Hepatocyte (in vitro differentiated cells): ENCODE measurements at regions not wholly inside any gene's neighbourhood (a gene's known extent, or its start where the extent isn't known, plus 50 kb on each side); places are given as distances from the start of the nearest gene placed in this dataset.
"Not testable (repeated sequence)": the region's sequence is repeated elsewhere in the genome, so short reads cannot be mapped to it uniquely, and the experiment has no call there.

Experiments
- DNase-seq: peaks from one replicate; pipeline ENCODE4 v3.0.0-alpha.2; 2016; ENCODE audit warnings: low spot score
- H2AFZ ChIP-seq: fragments of 200-600 bp; sonication (generic); 2 replicates; pipeline ENCODE4 v1.6.0; 2016; ENCODE audit warnings: antibody characterized with exemption, mild to moderate bottlenecking
- H3K27ac ChIP-seq: fragments of 200-600 bp; sonication (generic); 2 replicates; pipeline ENCODE4 v1.5.1; 2016; ENCODE audit warnings: mild to moderate bottlenecking
- H3K27me3 ChIP-seq: fragments of 200-600 bp; sonication (generic); 2 replicates; pipeline ENCODE4 v1.6.1; 2016
- H3K36me3 ChIP-seq: fragments of 200-600 bp; sonication (generic); replicated peaks from 2 replicates; pipeline ENCODE4 v1.5.1; 2016; ENCODE audit warnings: low read depth; ENCODE audit not compliant: insufficient read depth
- H3K4me1 ChIP-seq: fragments of 200-600 bp; sonication (generic); 2 replicates; pipeline ENCODE4 v1.5.1; 2016; ENCODE audit warnings: mild to moderate bottlenecking, moderate library complexity; ENCODE audit not compliant: insufficient read depth
- H3K4me2 ChIP-seq: fragments of 200-600 bp; sonication (generic); 2 replicates; pipeline ENCODE4 v1.6.0; 2016
- H3K4me3 ChIP-seq: fragments of 200-600 bp; sonication (generic); 2 replicates; pipeline ENCODE4 v1.5.1; 2016; ENCODE audit warnings: mild to moderate bottlenecking
- H3K79me2 ChIP-seq: fragments of 200-600 bp; sonication (generic); 2 replicates; pipeline ENCODE4 v1.6.0; 2017; ENCODE audit warnings: mild to moderate bottlenecking
- H3K9me2 ChIP-seq: fragments of 200-600 bp; sonication (generic); replicated peaks from 2 replicates; pipeline ENCODE4 v1.6.0; 2017; ENCODE audit warnings: mild to moderate bottlenecking; ENCODE audit not compliant: insufficient read depth
- H3K9me3 ChIP-seq: fragments of 200-600 bp; sonication (generic); 2 replicates; pipeline ENCODE4 v1.5.1; 2016; ENCODE audit warnings: low read depth, mild to moderate bottlenecking
- H4K20me1 ChIP-seq: fragments of 200-600 bp; sonication (generic); 2 replicates; pipeline ENCODE4 v1.6.0; 2016; ENCODE audit warnings: mild to moderate bottlenecking; ENCODE audit not compliant: insufficient read depth, poor library complexity, severe bottlenecking
- EZH2 ChIP-seq: fragments of 200-600 bp; sonication (generic); IDR thresholded peaks from 2 replicates; pipeline ENCODE4 v1.6.1; 2016; ENCODE audit warnings: antibody characterized with exemption, mild to moderate bottlenecking, borderline replicate concordance
- EZH2phosphoT487 ChIP-seq: fragments of 200-600 bp; sonication (generic); IDR thresholded peaks from one replicate; pipeline ENCODE4 v1.6.1; 2018; ENCODE audit warnings: antibody characterized with exemption, mild to moderate bottlenecking, low read depth, moderate library complexity; ENCODE audit not compliant: unreplicated experiment, severe bottlenecking
- WGBS: methylation state at CpG from one replicate; pipeline ENCODE4 v1.1.6; 2016; ENCODE audit warnings: low lambda C conversion rate; ENCODE audit errors: missing lambda C conversion rate; 5-methylcytosine and 5-hydroxymethylcytosine counted together
- TF ChIP-seq, protein P1 (sequence below): fragments of 200-600 bp; sonication (generic); IDR thresholded peaks from 2 replicates; pipeline ENCODE4 v1.5.1; 2016; ENCODE audit warnings: antibody characterized with exemption, mild to moderate bottlenecking; ENCODE audit not compliant: poor library complexity

DNA sequence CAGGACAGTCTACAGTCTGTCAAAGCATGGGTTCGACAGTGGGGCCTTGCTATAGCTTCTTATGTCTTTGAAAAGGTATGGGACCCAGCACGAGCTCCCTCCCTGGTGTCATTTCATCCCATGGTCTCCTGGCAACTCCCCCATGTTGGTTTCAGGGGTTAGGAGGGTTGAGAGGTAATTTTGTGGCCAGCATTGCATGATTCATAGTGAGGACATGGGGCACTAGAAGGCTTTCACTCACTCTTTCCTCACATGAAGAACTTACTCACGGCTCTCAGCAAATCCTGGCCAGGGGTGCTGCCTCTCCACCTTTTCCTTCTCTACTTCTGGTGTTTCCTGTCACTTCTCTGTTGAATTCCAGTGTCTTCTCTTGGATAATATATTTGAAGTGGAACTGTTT, 134.7 kb upstream of the TNPO1 start:
- Histone ChIP-seq H3K4me1 (no peaks in the 10 kb centered on the region), H2AFZ (no peak overlapping the region), H4K20me1 (no peaks in the 10 kb centered on the region), H3K27me3 (no peaks in the 10 kb centered on the region), H3K36me3 (no peaks in the 10 kb centered on the region), H3K27ac (no peak overlapping the region), H3K79me2 (no peaks in the 10 kb centered on the region), H3K9me3 (no peaks in the 10 kb centered on the region), H3K9me2 (no peaks in the 10 kb centered on the region), H3K4me2 (no peak overlapping the region), H3K4me3 (no peak overlapping the region)
- TF ChIP-seq EZH2 = no peak
- TF ChIP-seq, protein P1, sequence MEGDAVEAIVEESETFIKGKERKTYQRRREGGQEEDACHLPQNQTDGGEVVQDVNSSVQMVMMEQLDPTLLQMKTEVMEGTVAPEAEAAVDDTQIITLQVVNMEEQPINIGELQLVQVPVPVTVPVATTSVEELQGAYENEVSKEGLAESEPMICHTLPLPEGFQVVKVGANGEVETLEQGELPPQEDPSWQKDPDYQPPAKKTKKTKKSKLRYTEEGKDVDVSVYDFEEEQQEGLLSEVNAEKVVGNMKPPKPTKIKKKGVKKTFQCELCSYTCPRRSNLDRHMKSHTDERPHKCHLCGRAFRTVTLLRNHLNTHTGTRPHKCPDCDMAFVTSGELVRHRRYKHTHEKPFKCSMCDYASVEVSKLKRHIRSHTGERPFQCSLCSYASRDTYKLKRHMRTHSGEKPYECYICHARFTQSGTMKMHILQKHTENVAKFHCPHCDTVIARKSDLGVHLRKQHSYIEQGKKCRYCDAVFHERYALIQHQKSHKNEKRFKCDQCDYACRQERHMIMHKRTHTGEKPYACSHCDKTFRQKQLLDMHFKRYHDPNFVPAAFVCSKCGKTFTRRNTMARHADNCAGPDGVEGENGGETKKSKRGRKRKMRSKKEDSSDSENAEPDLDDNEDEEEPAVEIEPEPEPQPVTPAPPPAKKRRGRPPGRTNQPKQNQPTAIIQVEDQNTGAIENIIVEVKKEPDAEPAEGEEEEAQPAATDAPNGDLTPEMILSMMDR = no peak
- no peak for TF ChIP-seq EZH2phosphoT487
- WGBS = 84% methylated on average over 3 of the region's 3 CpGs
- DNase-seq = no peak

DNA sequence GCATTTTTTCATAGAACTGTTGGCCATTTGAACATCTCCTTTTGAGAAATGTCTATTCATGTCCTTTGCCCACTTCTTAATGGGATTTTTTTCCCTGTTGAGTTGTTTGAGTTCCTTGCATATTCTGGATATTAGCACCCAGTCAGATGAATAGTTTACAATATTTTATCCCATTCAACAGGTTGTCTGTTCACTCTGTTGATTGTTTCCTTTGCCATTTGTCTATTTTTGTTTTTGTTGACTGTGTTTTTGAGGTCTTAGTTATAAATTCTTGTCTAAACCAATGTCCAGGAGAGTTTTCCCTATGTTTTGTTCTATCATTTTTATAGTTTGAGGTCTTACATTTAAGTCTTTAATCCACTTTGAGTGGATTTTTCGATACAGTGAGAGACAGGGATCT, 139.0 kb upstream of the TNPO1 start:
- Histone ChIP-seq H3K9me3 (no peaks in the 10 kb centered on the region), H3K36me3 (no peaks in the 10 kb centered on the region), H3K79me2 (no peaks in the 10 kb centered on the region), H3K4me2 (no peak overlapping the region), H3K9me2 (no peaks in the 10 kb centered on the region), H2AFZ (no peak overlapping the region), H3K27ac (no peak overlapping the region), H4K20me1 (no peaks in the 10 kb centered on the region), H3K27me3 (no peaks in the 10 kb centered on the region), H3K4me3 (no peak overlapping the region), H3K4me1 (no peaks in the 10 kb centered on the region)
- WGBS = 74% methylated on average over 1 of the region's 1 CpG
- DNase-seq = no peak
- TF ChIP-seq EZH2 (no peak), EZH2phosphoT487 (no peak)
- TF ChIP-seq, protein P1 = no peak

DNA sequence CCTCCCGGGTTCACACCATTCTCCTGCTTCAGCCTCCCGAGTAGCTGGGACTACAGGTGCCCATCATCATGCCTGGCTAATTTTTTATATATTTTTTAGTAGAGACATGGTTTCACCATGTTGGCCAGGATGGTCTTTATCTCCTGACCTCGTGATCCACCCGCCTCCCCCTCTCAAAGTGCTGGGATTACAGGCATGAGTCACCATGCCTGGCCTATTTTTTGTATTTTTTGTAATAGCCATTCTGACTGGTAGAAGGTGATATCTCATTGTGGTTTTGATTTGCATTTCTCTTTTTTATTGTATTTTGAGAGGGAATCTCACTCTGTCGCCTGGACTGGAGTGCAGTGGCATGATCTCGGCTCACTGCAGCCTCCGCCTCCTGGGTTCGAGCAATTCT, 139.6 kb upstream of the TNPO1 start:
- H4K20me1 ChIP-seq = not testable (repeated sequence)

DNA sequence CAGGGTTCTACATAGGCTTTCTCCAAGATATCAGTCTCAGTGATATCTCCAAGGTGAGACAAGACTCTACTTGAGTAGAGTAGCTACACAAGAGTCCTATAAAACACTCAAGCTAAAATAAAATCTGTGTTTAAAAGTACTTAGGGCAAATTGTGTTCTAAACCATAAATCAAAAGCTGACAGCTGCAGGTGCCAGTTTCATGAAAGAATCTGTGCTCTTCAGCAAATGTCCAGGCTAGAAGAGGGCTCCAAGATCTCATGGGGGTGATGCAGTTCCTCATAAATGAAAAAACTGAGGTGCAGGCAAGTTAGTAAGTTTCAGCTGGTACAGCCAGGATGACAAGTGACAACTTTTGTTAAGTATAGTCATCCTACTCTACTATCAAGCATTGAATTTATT, 142.8 kb upstream of the TNPO1 start:
- Histone ChIP-seq H4K20me1 (no peaks in the 10 kb centered on the region), H3K27me3 (no peaks in the 10 kb centered on the region), H3K4me1 (no peaks in the 10 kb centered on the region), H3K9me2 (no peaks in the 10 kb centered on the region), H3K4me3 (no peak overlapping the region), H3K36me3 (no peaks in the 10 kb centered on the region), H2AFZ (no peak overlapping the region), H3K9me3 (no peaks in the 10 kb centered on the region), H3K27ac (no peak overlapping the region), H3K79me2 (no peaks in the 10 kb centered on the region), H3K4me2 (no peak overlapping the region)
- TF ChIP-seq EZH2phosphoT487 (no peak), EZH2 (no peak)
- TF ChIP-seq, protein P1 = no peak
- DNase-seq = no peak

More for the DNA sequence above, 139.6 kb upstream of the TNPO1 start:
- H2AFZ ChIP-seq, H3K4me2 ChIP-seq, H3K36me3 ChIP-seq, H3K4me3 ChIP-seq, H3K9me2 ChIP-seq, H3K27me3 ChIP-seq, H3K79me2 ChIP-seq, H3K4me1 ChIP-seq, H3K9me3 ChIP-seq, H3K27ac ChIP-seq, DNase-seq: not testable (repeated sequence)
- 90% methylated on average over 7 of the region's 8 CpGs for WGBS
